A549 (cell line): ENCODE measurements at regions not wholly inside any gene's neighbourhood (a gene's known extent, or its start where the extent isn't known, plus 50 kb on each side); places are given as distances from the start of the nearest gene placed in this dataset.
"Not testable (repeated sequence)": the region's sequence is repeated elsewhere in the genome, so short reads cannot be mapped to it uniquely, and the experiment has no call there.

Experiments used
- CBX8 ChIP-seq: fragments of 200-600 bp; sonication (generic); IDR thresholded peaks from 2 replicates; pipeline ENCODE4 v1.6.1; 2016
- EP300 ChIP-seq, 2 experiments: fragments of >200 bp; sonication (Bioruptor Twin); formaldehyde crosslinking; IDR thresholded peaks; 2 replicates in 1 of 2; 3 replicates in 1 of 2; pipeline ENCODE4 v1.6.1; 2016 to 2017
- FOSL2 ChIP-seq, 2 experiments: fragments of 450-650 bp in 1 of 2; fragments of >200 bp in 1 of 2; sonication (Bioruptor Twin) in 1 of 2; formaldehyde crosslinking; IDR thresholded peaks; 2 replicates each; pipeline versions ENCODE4 v1.5.0 to v1.6.1; 2016 to 2020; ENCODE audit warnings: mild to moderate bottlenecking in 1 of 2, moderate library complexity in 1 of 2
- MYC ChIP-seq: IDR thresholded peaks from 2 replicates; pipeline ENCODE4 v1.6.1; 2012; ENCODE audit warnings: mild to moderate bottlenecking, inconsistent platforms, low read length, improper control_type of control experiment, borderline replicate concordance
- POLR2A ChIP-seq: IDR thresholded peaks from 2 replicates; pipeline ENCODE4 v1.6.1; 2012; ENCODE audit warnings: mild to moderate bottlenecking, low read length
- RNF2 ChIP-seq: fragments of 200-600 bp; sonication (generic); IDR thresholded peaks from 2 replicates; pipeline ENCODE4 v1.6.1; 2016; ENCODE audit warnings: low read depth, mild to moderate bottlenecking, antibody characterized with exemption, moderate library complexity, borderline replicate concordance
- SMC3 ChIP-seq: fragments of >200 bp; sonication (Bioruptor Twin); formaldehyde crosslinking; IDR thresholded peaks from 3 replicates; pipeline ENCODE4 v1.6.1; 2018; ENCODE audit warnings: inconsistent platforms
- SREBF2 ChIP-seq: fragments of 450-650 bp; IDR thresholded peaks from 2 replicates; pipeline ENCODE4 v1.6.1; 2014; ENCODE audit warnings: mild to moderate bottlenecking, moderate library complexity
- TP53 ChIP-seq: fragments of 250-450 bp; sonication (Bioruptor Pico); IDR thresholded peaks from 2 replicates; pipeline ENCODE4 v1.5.0; 2021; ENCODE audit warnings: mild to moderate bottlenecking, moderate library complexity
- ZFP36 ChIP-seq: fragments of 450-650 bp; IDR thresholded peaks from 2 replicates; pipeline ENCODE4 v1.6.1; 2014; ENCODE audit warnings: borderline replicate concordance; ENCODE audit not compliant: partially characterized antibody
- ZSCAN20 ChIP-seq: fragments of 250-450 bp; sonication (Bioruptor Pico); IDR thresholded peaks from 2 replicates; pipeline ENCODE4 v1.8.0; 2022; ENCODE audit warnings: mild to moderate bottlenecking, moderate library complexity
- TF ChIP-seq, protein P1 (sequence below): fragments of >200 bp; sonication (Bioruptor Twin); formaldehyde crosslinking; IDR thresholded peaks from 3 replicates; pipeline ENCODE4 v1.5.1; 2016
- TF ChIP-seq, protein P2 (sequence below): fragments of 150-350 bp; IDR thresholded peaks from 2 replicates; pipeline ENCODE4 v1.6.1; 2014; ENCODE audit warnings: low read depth, mild to moderate bottlenecking, low read length

DNA sequence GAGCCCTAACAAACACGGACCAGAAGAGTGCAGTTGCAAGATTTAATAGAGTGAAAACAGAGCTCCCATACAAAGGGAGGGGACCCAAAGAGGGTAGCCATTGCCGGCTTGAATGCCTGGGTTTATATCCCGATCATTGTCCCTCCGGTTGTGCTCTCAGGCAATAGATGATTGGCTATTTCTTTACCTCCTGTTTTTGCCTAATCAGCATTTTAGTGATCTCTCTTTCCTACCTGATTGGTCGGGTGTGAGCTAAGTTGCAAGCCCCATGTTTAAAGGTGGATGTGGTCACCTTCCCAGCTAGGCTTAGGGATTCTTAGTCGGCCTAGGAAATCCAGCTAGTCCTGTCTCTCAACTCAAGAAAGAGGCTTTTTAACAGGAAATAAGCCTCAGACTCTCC lies 186.9 kb upstream of the TBX22 start:
- TF ChIP-seq SREBF2; ZFP36; RNF2; POLR2A; CBX8; TP53 (CRISPR knock-in tag); FOSL2 (IDR thresholded peaks at IDR 0.05); FOSL2 (CRISPR knock-in tag; IDR thresholded peaks at IDR 0.05); ZSCAN20 (CRISPR knock-in tag); SMC3; EP300 (IDR thresholded peaks at IDR 0.05); MYC: not testable (repeated sequence)
- TF ChIP-seq, protein P1, sequence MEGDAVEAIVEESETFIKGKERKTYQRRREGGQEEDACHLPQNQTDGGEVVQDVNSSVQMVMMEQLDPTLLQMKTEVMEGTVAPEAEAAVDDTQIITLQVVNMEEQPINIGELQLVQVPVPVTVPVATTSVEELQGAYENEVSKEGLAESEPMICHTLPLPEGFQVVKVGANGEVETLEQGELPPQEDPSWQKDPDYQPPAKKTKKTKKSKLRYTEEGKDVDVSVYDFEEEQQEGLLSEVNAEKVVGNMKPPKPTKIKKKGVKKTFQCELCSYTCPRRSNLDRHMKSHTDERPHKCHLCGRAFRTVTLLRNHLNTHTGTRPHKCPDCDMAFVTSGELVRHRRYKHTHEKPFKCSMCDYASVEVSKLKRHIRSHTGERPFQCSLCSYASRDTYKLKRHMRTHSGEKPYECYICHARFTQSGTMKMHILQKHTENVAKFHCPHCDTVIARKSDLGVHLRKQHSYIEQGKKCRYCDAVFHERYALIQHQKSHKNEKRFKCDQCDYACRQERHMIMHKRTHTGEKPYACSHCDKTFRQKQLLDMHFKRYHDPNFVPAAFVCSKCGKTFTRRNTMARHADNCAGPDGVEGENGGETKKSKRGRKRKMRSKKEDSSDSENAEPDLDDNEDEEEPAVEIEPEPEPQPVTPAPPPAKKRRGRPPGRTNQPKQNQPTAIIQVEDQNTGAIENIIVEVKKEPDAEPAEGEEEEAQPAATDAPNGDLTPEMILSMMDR: not testable (repeated sequence)
- TF ChIP-seq, protein P2, sequence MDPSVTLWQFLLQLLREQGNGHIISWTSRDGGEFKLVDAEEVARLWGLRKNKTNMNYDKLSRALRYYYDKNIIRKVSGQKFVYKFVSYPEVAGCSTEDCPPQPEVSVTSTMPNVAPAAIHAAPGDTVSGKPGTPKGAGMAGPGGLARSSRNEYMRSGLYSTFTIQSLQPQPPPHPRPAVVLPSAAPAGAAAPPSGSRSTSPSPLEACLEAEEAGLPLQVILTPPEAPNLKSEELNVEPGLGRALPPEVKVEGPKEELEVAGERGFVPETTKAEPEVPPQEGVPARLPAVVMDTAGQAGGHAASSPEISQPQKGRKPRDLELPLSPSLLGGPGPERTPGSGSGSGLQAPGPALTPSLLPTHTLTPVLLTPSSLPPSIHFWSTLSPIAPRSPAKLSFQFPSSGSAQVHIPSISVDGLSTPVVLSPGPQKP: not testable (repeated sequence)
